Stimulated activated naive CD8-positive, alpha-beta T cell treated with anti-CD3 and anti-CD28 coated beads, Interleukin-15, amount 100 ng/mL, for 72 hours (primary cell): ENCODE measurements at regions not wholly inside any gene's neighbourhood (a gene's known extent, or its start where the extent isn't known, plus 50 kb on each side); places are given as distances from the start of the nearest gene placed in this dataset.
"Not testable (repeated sequence)": the region's sequence is repeated elsewhere in the genome, so short reads cannot be mapped to it uniquely, and the experiment has no call there.

Experiments used
- ATAC-seq: fragments of 150-1000 bp; cut with Tn5 transposase; 2 replicates; pipeline ENCODE4 v1.10.0; 2021; ENCODE audit warnings: mild to moderate bottlenecking, moderate library complexity
- DNase-seq, 2 donors: peaks; one replicate each; pipeline ENCODE4 v3.0.0; 2021 to 2022
- H3K27ac Mint-ChIP-seq, 2 donors: one replicate each; pipeline ENCODE4 v1.8.0; 2022; ENCODE audit warnings: mild to moderate bottlenecking in 2 of 2, mixed read lengths in 2 of 2, moderate library complexity in 2 of 2
- H3K27me3 Mint-ChIP-seq: one replicate; pipeline ENCODE4 v1.8.0; 2022; ENCODE audit warnings: mixed read lengths
- H3K4me1 Mint-ChIP-seq: one replicate; pipeline ENCODE4 v1.8.0; 2022; ENCODE audit warnings: mild to moderate bottlenecking, mixed read lengths
- H3K4me3 Mint-ChIP-seq, 2 donors: one replicate each; pipeline ENCODE4 v1.8.0; 2022; ENCODE audit warnings: mild to moderate bottlenecking in 2 of 2, mixed read lengths in 2 of 2, moderate library complexity in 1 of 2
- H3K9me3 Mint-ChIP-seq, 2 donors: one replicate each; pipeline ENCODE4 v1.8.0; 2022; ENCODE audit warnings: mixed read lengths in 2 of 2

DNA sequence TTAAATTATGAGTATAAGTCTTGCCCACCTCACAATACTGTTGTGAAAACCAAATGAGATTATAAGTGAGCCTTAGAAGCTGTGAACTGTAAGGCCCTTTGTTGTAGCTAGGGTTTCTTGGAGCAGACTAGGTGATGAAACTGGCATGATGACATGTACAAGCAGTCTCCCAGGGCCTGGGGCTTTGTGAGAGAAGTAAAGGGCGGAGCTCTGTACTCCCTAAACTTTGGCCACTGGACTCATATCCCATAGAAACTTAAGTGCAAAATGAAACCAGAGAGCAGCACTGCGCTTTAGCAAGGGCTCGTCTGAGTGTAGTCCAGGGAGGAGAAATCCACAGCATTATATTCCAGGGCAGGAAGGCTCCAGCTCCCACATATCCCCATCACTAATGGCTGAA lies 385.6 kb upstream of the FGF16 start:
- ATAC-seq: peak; percentile 18
- Mint-ChIP-seq H3K27me3 (no peaks in the 10 kb centered on the region), H3K9me3 (no peaks in the 10 kb centered on the region), H3K4me1 (no peaks in the 10 kb centered on the region), H3K4me3 (no peak overlapping the region), H3K27ac (no peak overlapping the region)
- DNase-seq: no peak

DNA sequence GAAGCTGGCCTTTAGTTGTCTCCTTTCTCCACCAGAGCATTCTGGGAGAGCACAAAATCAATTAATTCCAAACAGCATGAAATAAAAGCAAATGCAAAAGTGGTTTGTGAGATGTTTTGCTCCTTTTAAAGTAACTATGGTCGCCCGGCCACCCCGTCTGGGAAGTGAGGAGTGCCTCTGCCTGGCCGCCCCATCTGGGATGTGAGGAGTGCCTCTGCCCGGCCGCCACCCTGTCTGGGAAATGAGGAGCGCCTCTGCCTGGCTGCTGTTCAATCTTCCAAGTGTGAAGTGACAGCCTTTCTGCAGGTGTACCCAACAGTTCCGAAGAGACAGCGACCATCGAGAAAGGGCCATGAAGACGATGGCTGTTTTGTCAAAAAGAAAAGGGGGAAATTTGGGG lies 381.3 kb upstream of the FGF16 start:
- ATAC-seq (no peak), DNase-seq (no peak)
- H3K27ac Mint-ChIP-seq: no peak overlapping the region
- H3K27me3 Mint-ChIP-seq: peaks cover 8% of the 10 kb centered on the region
- H3K4me3 Mint-ChIP-seq: no peak overlapping the region
- peaks cover 12% of the 10 kb centered on the region for H3K4me1 Mint-ChIP-seq
- H3K9me3 Mint-ChIP-seq: no peaks in the 10 kb centered on the region

DNA sequence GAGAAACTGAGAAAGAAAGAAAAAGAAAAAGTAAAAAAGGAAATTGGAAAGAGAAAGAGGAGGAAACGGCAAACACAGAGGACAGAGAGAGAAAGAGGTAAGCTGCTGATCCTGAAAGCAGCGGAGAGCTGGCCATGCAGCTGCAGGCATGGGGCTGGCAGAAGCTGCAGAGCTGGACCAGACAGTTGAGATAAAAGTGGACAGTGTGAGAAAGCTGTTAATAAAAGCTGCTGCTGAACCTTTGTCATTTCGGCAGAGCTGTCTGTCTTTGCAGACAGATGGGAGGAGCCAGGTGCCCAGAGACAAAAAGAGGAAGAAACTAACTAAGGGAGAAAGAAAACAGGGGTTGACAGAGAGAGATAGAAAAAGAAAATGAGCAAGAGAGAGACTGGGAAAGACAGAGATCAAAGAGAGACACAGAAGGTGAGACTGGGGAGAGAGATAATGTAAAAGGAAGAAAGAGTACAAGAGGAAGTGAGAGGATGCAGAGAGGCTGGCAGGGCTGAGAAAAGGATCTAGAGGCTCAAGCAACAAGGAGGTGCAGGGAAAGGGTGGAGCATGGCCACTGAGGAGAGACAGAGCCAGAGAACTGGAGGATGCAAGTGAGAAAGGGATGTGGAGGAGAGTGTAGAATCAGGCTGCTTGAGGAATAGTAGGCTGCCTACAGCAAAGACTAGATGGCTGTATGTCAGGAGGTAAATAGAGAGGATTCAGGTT lies 376.8 kb upstream of the FGF16 start:
- peak overlapping the region; percentile 38 to 47 for H3K4me3 Mint-ChIP-seq
- H3K27me3 Mint-ChIP-seq: peaks cover 17% of the 10 kb centered on the region
- ATAC-seq (peak; percentile 33), DNase-seq (no peak)
- H3K27ac Mint-ChIP-seq: peak overlapping the region; percentile 43 to 84
- peaks cover 12% of the 10 kb centered on the region for H3K4me1 Mint-ChIP-seq
- no peaks in the 10 kb centered on the region for H3K9me3 Mint-ChIP-seq

DNA sequence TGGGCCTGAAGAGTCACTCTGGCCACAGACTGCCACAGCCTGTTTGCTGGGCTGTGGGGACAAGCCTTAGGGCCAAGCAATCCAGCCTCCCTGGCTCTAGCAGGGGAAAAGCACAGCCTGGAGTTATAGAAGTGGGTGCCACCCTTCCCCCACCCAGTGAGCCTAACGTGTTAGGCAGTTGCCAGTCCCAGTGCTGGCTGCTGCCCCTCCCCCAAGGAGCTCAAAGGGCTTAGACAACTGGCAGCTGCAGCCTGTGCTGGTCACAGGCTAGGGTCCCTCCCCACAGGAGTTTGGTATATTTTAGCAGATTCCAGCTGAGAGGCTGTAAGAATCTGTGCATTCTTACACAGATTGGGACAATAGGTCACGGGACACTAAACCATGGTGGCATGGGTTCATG lies 370.3 kb upstream of the FGF16 start:
- no peaks in the 10 kb centered on the region for H3K4me1 Mint-ChIP-seq
- H3K27me3 Mint-ChIP-seq: peaks cover 17% of the 10 kb centered on the region
- DNase-seq (no peak), ATAC-seq (no peak)
- H3K9me3 Mint-ChIP-seq: peaks cover 4 to 18% of the 10 kb centered on the region in 2 donors
- H3K27ac Mint-ChIP-seq: no peak overlapping the region
- no peak overlapping the region for H3K4me3 Mint-ChIP-seq

DNA sequence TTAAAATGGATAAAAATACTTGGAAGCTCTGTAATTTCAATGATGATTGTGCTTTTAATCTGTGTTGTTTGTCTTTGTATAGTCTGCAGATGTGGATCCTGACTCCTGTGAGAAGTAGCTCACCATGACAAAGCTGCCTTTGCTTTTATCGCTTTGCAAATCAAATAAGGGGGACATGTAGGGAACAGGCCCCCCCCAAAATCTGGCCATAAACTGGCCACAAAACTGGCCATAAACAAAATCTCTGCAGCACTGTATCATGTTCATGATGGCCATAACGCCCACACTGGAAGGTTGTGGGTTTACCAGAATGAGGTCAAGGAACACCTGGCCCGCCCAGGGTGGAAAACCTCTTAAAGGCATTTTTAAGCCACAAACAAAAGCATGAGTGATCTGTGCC lies 366.0 kb upstream of the FGF16 start:
- not testable (repeated sequence) for ATAC-seq, H3K27ac Mint-ChIP-seq, H3K4me3 Mint-ChIP-seq, H3K4me1 Mint-ChIP-seq, H3K27me3 Mint-ChIP-seq, DNase-seq
- H3K9me3 Mint-ChIP-seq: peaks cover 0 to 16% of the 10 kb centered on the region in 2 donors

DNA sequence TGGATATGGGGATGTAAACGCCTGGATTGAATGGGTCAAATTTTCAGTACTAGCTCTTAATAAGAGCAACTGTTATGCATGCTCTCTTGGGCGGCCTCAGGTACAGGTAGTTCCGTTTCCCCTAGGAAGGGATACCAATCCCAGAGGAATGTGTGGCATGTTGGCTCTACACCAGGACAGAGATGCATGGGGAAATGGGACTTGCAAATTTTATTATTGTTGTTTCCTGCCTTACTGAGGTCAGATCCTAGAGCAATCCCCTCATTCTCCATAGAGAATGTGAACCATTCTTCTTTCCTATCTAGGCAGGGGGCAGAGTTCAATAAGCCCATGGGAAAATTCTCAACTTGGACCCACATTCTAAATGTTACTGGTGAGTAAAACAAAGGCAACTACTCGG lies 361.8 kb upstream of the FGF16 start:
- Mint-ChIP-seq H3K4me1 (no peaks in the 10 kb centered on the region), H3K9me3 (peaks cover 0 to 10% of the 10 kb centered on the region in 2 donors), H3K4me3 (no peak overlapping the region), H3K27ac (no peak overlapping the region), H3K27me3 (no peaks in the 10 kb centered on the region)
- no peak for ATAC-seq
- DNase-seq: no peak

DNA sequence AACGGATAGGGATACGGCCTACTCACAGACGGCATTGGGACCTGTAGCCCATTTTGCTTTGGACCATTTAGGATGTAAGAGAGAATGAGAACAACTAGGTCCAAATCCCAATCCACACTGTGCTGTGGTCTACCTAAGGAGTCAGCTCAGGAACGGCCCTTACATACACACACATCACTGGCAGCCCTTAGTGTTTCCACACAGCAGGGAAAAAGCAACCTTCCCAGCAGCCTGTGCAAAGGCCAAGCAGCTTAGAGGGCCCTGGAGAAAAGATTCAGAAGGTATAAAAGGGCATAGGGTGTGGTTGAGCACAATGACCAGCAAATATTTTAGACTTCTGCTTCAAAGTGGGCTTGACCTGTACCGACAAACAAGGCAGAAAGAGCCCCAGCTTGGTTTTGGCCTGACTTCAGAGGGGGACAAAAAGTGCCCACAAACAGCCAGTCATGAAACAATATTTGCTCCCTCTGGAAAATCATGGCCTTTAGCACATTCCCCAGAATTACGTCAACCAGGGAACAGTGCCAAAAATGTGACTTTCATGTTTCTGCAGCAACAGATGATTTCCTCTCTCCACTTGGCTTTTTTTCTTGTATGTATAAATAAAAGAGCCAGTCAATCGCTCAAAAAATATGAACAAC lies 359.5 kb upstream of the FGF16 start:
- Mint-ChIP-seq H3K27ac (no peak overlapping the region), H3K9me3 (no peaks in the 10 kb centered on the region), H3K4me3 (no peak overlapping the region), H3K27me3 (no peaks in the 10 kb centered on the region), H3K4me1 (no peaks in the 10 kb centered on the region)
- ATAC-seq (no peak), DNase-seq (no peak)

DNA sequence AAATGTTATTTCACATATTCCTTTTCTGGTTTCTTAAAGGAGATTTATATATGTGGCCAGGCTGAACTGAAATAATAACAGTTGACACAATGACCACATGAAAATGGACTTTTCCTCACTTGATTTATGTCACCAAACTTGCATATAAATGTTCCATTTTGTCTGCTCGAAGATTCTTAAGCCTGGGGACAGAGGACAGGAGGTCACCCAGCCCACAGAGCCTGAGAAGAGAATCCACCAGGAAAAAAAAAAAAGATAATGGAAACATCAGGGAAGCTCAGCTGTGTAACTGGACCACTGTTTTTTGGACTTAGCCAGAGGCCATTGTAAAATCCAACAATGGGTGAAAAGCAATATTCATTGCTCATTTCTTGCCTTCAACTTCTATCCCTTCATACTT lies 359.0 kb upstream of the FGF16 start:
- Mint-ChIP-seq H3K9me3 (no peaks in the 10 kb centered on the region), H3K4me1 (no peaks in the 10 kb centered on the region), H3K4me3 (no peak overlapping the region), H3K27me3 (no peaks in the 10 kb centered on the region), H3K27ac (no peak overlapping the region)
- no peak for DNase-seq
- ATAC-seq: no peak

DNA sequence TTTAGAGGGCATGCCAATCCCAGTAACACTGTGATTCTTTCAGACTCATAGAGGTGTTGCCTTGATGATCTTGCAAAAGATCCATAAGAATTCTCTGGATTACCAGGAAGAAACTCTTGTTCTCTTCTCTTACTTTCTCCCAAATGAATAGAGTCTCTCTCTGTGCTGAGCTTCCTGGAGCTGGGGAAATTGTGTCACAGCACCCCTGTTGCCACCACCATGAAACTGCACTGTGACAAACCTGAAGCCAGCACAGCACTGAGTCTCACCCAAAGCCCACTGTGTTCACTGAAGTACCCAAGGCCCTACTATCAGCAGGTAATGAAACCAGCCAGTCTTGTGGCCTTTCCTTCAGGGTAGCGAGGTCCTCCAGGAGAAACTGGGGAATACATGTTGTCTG lies 332.7 kb upstream of the FGF16 start:
- Mint-ChIP-seq H3K27me3 (no peaks in the 10 kb centered on the region), H3K9me3 (no peaks in the 10 kb centered on the region), H3K4me1 (no peaks in the 10 kb centered on the region), H3K4me3 (no peak overlapping the region), H3K27ac (no peak overlapping the region)
- no peak for ATAC-seq
- no peak for DNase-seq

DNA sequence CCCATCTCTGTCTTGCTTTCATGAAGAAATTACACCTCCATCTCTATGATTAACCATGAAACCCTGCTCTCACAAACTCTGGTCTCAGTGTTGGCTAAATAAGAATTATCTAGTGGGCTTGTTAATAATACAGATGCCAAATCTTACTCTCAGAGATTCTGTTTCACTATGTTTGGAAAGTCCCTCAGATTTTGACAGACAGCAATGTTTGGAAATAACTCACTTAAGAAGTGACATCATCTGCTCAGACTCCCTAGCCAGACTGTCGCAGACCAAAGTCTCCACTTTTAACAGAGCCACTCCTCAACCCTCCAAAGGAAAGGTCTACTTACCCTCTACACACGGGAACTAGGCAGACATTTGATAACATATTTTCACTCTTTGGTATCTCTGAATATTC lies 328.5 kb upstream of the FGF16 start:
- Mint-ChIP-seq H3K4me3 (no peak overlapping the region), H3K4me1 (no peaks in the 10 kb centered on the region), H3K27me3 (no peaks in the 10 kb centered on the region), H3K9me3 (peaks cover 0 to 7% of the 10 kb centered on the region in 2 donors), H3K27ac (no peak overlapping the region)
- no peak for ATAC-seq
- no peak for DNase-seq

DNA sequence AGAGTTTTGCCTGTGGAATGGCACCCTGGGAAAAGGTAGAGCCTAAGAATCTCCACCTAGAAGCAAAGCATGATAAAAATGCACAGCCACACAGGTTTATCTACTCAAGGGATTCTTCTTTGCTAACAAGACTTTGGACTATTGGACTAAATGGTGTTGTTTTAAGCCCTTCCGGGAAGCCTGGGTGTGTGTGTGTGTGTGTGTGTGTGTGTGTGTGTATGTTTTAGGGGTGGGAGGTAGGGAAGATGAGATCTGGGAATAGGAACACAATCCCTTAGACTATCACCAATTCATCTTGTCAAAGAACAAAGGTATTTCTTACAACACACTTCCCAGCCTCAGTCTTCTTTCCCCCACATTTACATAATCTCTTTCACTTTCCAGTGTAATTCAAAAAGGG lies 327.5 kb upstream of the FGF16 start:
- ATAC-seq (no peak), DNase-seq (no peak)
- Mint-ChIP-seq H3K9me3 (peaks cover 0 to 7% of the 10 kb centered on the region in 2 donors), H3K27me3 (no peaks in the 10 kb centered on the region), H3K4me3 (no peak overlapping the region), H3K27ac (no peak overlapping the region), H3K4me1 (no peaks in the 10 kb centered on the region)

DNA sequence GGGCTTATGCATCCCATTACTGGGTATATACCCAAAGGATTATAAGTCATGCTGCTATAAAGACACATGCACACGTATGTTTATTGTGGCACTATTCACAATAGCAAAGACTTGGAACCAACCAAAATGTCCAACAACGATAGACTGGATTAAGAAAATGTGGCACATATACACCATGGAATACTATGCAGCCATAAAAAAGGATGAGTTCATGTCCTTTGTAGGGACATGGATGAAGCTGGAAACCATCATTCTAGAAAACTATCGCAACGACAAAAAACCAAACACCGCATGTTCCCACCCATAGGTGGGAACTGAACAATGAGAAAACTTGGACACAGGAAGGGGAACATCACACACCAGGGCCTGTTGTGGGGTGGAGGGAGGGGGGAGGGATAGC lies 323.3 kb upstream of the FGF16 start:
- not testable (repeated sequence) for ATAC-seq, H3K4me1 Mint-ChIP-seq, DNase-seq, H3K27ac Mint-ChIP-seq, H3K9me3 Mint-ChIP-seq, H3K27me3 Mint-ChIP-seq, H3K4me3 Mint-ChIP-seq

DNA sequence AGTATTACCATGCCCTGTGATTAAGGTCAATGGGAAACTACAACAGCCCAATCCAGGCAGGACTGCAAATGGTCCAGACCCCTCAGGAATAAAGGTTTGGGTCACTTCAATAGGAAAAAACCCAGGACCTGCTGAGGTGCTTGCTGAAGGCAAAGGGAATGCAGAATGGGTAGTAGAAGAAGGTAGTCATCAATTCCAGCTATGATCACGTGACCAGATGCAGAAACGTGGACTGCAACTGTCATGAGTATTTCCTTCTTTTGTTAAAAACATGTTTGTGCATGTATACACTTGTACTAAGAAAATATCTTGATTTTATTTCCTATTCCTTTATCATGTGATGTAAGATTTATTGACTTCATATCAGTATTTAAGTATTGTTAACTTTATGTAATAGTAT lies 319.6 kb upstream of the FGF16 start:
- ATAC-seq, H3K27ac Mint-ChIP-seq: not testable (repeated sequence)

DNA sequence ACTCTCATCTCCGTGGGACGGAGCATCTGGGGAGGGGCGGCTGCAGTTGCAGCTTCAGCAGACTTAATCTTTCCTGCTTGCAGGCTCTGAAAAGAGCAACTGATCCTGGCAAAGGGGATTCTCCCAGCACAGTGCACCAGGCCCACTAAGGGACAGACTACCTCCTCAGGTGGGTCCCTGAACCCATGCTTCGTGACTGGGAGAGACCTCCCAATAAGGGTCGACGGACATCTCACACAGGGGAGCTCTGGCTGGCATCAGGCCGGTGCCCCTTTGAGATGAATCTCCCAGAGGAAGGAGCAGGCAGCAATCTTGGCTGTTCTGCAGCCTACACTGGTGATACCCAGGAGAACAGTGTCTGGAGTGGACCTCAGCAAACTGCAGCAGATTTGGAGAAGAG lies 303.3 kb upstream of the FGF16 start:
- no peak overlapping the region for H3K27ac Mint-ChIP-seq
- no peaks in the 10 kb centered on the region for H3K27me3 Mint-ChIP-seq
- H3K4me1 Mint-ChIP-seq: no peaks in the 10 kb centered on the region
- H3K9me3 Mint-ChIP-seq: no peaks in the 10 kb centered on the region
- no peak for DNase-seq
- no peak for ATAC-seq
- H3K4me3 Mint-ChIP-seq: no peak overlapping the region

More for the DNA sequence above, 319.6 kb upstream of the FGF16 start:
- H3K4me3 Mint-ChIP-seq, H3K9me3 Mint-ChIP-seq, DNase-seq, H3K27me3 Mint-ChIP-seq, H3K4me1 Mint-ChIP-seq: not testable (repeated sequence)

DNA sequence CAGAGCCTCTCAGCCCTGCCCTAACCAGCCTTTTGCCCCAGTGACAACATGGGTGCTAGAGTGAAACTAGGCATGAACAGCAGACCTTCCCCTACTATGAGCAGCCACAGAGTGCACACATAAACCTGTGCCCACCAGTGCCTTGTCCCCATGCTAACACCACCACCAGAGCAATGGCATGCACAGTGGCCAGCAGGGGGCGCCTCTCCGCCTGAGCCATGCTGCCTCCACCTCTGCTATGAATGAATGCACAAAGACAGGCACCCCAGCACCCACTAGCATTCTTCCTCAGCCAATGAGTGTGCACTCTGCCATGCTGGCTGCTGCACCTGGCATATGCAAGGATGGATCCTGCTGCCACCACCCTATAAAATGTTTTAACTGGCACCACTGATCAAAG lies 286.9 kb upstream of the FGF16 start:
- H3K4me1 Mint-ChIP-seq: no peaks in the 10 kb centered on the region
- no peak overlapping the region for H3K4me3 Mint-ChIP-seq
- no peaks in the 10 kb centered on the region for H3K27me3 Mint-ChIP-seq
- peaks cover 0 to 10% of the 10 kb centered on the region in 2 donors for H3K9me3 Mint-ChIP-seq
- no peak overlapping the region for H3K27ac Mint-ChIP-seq
- DNase-seq (peak in 1 of 2 donors; percentile 14), ATAC-seq (no peak)

DNA sequence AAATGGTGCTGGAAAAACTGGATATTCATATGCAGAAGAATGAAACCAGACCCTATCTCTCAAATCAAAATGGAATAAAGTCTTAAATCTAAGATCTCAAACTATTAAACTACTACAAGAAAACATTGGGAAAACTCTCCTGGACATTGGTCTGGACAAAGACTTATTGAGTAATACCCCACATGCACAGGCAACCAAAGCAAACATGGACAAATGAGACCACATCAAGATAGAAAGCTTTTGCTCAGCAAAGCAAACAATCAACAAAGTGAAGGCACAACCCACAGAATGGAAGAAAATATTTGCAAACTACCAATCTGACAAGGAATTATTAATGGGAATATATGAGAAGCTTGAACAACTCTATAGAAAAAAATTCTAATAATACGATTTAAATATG lies 284.4 kb upstream of the FGF16 start:
- DNase-seq (no peak), ATAC-seq (no peak)
- Mint-ChIP-seq H3K27me3 (no peaks in the 10 kb centered on the region), H3K9me3 (peaks cover 0 to 10% of the 10 kb centered on the region in 2 donors), H3K27ac (no peak overlapping the region), H3K4me3 (no peak overlapping the region), H3K4me1 (no peaks in the 10 kb centered on the region)

DNA sequence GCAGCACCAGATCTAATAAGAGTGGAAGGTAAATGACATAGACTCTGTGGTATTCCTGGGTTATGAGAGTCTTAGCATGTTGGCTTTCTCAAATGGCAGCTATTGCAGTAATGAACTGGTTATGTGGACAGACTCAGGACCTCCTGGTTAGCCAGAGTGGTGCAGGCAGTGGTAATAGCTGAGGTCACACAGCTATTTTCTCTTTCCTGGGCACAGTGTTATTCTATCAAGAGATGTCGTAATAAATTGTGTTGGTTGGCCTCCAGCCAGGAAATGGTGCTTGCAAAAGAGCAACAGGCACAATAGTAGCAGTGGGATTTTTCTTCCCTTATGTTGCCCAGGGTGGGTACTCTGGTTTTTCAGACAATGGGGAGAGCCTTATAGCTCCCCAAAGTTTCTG lies 279.2 kb upstream of the FGF16 start:
- no peaks in the 10 kb centered on the region for H3K27me3 Mint-ChIP-seq
- H3K9me3 Mint-ChIP-seq: peaks cover under 1 to 2% of the 10 kb centered on the region in 2 donors
- H3K4me1 Mint-ChIP-seq: no peaks in the 10 kb centered on the region
- ATAC-seq: no peak
- no peak overlapping the region for H3K27ac Mint-ChIP-seq
- DNase-seq: no peak
- no peak overlapping the region for H3K4me3 Mint-ChIP-seq
